NCI-H1105 treated with DMSO at 0.1 percent for 48 hours (cell line): ENCODE measurements at regions not wholly inside any gene's neighbourhood (a gene's known extent, or its start where the extent isn't known, plus 50 kb on each side); places are given as distances from the start of the nearest gene placed in this dataset.

Source experiments
- DNase-seq: peaks from one replicate; lab custom pipeline; 2025; lab: John Stamatoyannopoulos, UW

DNA sequence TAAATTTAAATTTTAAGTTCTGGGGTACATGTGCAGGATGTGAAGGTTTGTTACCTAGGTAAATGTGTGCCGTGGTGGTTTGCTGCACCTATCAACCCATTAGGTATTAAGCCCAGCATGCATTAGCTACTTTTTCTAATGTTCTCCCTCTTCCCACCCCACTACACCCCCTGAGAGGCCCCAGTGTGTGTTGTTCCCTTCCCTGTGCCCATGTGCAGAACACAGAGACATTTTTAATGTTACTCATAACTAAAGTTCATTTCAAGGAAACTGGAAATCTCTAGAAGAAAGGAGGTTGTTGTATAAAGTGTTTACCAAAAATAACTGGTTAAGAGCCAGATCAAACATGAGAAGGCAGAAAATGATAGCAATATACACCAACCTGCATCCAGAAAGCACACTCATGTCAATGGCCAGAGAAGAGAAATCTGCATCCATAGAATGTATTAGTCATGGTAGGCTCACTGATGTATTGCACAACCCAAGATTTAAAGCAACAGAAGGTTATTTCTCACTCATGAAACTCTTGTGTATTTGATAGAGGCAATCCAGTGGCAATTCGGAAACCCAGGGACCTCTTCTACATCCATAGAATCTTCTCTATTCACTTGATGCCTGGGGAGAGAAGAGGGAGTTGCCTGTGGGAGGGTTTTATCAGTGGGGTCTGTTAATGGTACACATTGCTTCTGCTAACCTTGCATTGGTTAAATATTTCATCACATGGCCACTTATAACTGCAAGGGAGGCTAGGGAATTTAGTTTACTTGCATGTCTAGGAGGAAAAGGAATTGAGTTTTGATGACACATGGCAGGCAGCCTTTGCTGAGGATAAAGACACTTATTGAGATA lies 321.9 kb upstream of the RASGRP1 start:
- DNase-seq, result no peak

GRCh38 chr15:38888701-38889221 lies 324.1 kb upstream of the RASGRP1 start:
- DNase-seq, result no peak

- no peak for DNase-seq
These were observed 325.6 kb upstream of the RASGRP1 start for GRCh38 chr15:38890194-38890593.

DNA sequence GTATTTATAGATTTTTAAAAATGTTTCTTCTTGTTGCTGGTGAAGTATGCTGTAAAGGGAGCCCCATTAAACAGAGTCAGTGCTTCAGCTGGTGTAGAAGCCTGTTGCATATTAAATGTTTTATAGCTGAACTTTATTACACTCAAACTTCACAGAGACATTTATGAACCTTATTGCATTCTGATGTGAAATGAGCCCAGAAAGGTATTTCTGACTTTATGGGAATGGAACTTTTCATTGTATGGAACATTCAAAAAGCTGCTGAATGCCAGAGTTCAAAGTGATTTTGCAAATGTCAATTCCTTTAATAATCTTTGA lies 329.3 kb upstream of the RASGRP1 start:
- no peak for DNase-seq

DNA sequence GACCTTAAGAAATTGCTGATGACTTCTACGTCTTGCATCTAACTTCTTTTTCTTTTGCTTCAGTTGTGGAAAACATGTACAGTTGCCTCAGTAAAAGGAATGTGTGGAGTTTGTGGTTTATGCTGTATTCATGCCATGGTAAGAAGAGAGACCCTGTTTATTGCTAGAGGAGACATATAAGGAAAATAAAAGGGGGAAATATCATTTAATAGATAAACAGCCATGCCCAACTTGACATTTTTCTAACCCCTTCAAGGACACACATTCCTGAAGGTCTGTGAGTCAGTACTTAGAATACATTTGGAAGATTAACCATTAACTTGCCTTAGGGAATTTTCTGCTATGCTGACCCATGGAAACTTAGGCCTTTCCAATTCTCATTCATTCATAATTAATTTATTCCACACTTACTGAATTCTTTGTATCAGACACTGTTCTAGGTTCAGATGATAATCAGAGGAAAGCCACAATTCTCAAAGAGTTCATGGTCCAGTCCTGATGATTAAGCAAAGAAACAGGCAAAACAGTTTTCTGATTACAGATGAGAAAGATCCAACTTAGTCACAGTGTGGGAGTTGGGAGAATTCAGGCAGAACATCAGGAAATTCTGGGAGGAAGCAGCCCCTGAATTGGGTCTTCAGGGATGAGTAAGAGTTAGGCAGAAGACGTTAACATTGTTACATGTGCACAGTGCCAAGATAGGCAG lies 329.8 kb upstream of the RASGRP1 start:
- DNase-seq, result no peak

GRCh38 chr15:38895326-38896255 lies 331.0 kb upstream of the RASGRP1 start:
- no peak for DNase-seq

- DNase-seq, result no peak
These were observed 332.0 kb upstream of the RASGRP1 start for GRCh38 chr15:38896647-38897046.

DNA sequence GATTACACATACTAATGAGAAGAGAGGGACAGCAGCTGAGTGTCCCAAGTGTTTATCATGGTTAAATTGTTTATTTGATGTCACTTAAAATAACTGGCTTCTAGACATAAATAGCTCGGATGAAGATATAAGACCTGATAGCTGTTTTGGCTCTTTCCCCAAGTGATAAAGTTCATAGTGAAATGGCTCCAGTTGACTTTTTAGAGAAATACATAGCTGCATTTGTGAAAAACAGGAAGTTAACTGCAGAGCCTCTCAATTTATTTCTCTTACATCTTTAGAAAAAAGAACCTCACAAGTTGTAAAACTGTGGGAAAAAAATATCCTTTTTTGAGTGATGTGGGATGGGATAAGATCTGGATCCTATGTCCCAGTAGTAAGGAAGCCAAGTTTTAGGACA lies 332.9 kb upstream of the RASGRP1 start:
- DNase-seq, result no peak

GRCh38 chr15:38898236-38898635 lies 333.6 kb upstream of the RASGRP1 start:
- DNase-seq, result no peak

GRCh38 chr15:38899300-38899699 lies 334.7 kb upstream of the RASGRP1 start:
- DNase-seq, result no peak

DNA sequence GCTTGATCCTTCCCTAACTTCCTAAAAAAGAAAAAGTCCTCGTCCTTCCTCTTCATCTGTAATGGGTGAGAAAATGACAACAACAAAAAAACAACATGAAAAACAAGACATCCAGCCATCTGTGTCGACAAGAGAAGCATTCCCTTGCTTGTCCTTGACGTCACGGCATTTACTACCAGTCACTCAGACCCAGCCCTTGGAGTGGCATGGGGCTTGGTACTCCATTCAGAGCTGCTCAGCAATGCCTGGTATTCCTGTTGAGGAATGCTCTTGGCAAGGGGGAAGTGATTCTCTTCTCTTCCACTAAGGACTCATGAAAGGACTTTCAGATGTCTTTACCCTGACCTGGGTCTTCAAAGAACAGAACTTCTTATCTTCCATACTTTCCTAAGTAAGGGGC lies 339.7 kb upstream of the RASGRP1 start:
- no peak for DNase-seq

DNA sequence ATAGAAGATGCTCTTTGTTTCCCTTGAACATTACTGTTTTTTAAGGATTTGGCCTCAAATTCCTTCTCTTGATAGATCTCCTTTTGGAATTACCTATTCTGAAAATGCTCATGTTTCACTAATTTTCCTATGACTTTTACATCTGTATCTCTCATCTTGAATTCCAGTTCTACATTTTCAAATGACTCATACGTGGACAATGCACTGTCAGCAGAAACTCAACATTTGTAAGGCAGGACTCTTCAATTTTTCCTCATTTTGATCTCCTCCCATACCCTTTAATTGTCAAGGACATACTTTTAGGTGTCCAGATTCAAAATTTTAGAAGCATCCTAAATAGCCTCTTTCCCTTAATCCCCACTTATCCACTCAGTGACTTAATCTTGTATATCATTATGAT lies 341.0 kb upstream of the RASGRP1 start:
- no peak for DNase-seq

DNA sequence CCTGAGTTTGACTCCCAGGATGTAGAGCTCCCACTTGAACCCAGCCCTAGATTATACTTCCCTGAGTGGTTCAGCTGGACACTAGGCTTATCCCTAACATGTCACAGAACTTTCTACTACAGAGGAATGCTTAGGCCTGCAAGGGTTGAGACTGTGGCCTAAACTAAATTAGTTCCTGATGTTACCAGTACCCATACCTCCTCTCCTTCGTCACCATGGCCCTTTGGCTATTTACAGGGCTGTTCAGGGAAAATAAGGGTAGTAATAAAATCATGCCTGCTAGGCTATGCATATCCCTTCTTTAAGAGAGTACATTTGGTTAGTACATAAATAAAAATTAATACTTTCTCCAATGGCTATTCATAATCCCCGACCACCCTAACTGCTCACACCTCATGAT lies 356.4 kb upstream of the RASGRP1 start:
- no peak for DNase-seq

- DNase-seq, result no peak
These were observed 356.9 kb upstream of the RASGRP1 start for GRCh38 chr15:38921471-38921870.

GRCh38 chr15:38928431-38928830 lies 363.8 kb upstream of the RASGRP1 start:
- no peak for DNase-seq

GRCh38 chr15:38930851-38931572 lies 366.4 kb upstream of the RASGRP1 start:
- DNase-seq, result no peak

- no peak for DNase-seq
These were observed 376.9 kb upstream of the RASGRP1 start for GRCh38 chr15:38941399-38941953.

DNA sequence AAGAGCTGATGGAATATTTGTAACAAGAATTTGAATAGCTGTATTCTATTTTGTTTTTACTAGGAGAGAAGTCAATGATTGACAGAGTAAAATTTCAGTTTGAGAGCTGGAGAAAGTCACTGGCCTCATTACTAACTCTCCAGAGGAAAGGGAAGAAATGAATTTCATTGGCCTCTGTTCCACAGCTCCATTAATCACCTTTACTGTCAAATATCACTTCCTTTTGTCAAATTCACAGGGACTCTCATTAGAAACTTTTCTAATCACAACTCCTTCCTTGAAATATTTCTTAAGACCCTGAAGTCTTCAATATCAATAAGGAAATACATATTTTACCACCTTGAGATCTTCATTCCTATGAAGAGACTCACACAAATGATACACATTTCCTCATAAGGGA lies 379.9 kb upstream of the RASGRP1 start:
- DNase-seq, result no peak

DNA sequence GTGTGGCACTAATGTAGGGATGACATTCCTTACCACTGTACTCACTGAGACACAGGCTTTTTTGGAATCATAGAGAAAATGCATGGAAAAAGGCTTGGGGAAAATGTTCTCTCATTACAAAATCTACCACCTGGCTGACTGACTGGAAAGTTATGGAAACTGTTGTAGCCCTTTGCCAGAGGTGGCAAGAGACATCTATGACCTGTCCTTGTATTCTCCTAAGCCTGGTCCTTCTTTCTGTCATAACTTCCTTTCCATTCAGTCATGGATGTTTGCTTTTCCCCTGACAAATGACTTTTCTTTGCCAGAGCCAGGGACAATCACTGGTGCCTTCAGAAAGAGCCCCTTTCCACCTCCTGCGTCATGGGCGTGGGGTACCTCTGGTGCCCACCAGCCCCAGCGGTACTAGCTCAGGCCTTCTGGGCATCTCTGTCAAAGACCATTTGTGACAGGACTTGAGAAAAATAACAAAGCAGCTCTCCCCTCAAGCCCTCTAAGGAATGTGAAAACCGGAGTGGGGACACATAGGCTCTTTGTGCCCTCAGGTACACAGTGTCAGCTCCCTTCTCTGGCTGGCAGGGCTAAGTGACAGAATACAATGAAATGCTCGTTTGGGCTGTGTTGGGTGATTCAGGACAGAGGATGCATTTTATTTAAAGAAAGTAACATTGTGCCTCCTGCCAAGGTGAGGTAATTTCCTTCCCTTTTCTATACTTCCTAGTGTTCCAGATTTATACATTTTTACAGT lies 381.1 kb upstream of the RASGRP1 start:
- no peak for DNase-seq

DNA sequence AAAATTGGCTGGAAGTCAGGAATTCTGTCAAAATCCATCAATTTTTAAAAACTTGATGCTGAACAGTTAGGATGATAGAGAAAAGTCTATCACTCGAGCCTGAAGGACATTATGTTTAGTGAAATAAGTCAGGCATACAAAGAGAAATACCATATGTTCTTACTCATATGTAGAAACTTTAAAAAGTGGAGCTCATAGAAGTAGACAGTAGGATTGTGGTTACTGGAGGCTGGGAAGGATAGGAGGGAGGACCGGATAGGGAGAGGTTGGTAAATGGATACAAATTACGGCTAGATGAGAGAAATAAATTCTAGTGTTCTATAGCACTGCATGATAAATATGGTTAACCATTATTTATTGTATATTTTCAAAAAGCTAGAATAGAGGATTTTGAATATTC lies 389.5 kb upstream of the RASGRP1 start:
- no peak for DNase-seq

DNA sequence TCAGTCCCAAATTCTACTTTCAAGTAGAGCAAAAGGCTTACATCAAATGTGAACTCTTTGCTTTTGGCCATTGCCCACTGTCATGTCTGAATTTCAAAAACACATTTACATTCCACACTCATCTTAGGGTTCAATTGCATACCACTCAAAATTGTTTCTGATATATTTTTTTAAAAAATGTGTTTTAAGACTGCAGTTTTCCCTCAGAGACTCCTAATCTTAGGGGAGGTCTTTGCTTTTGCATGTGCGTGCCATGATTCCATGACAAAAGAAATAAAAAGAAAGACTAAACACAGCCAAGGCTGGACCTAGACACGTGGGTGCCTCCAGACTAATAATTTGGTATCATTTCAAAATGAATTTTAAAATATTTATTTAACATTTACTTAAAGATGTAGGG lies 396.8 kb upstream of the RASGRP1 start:
- no peak for DNase-seq
